ENCODE measurements at regions not wholly inside any gene's neighbourhood (a gene's known extent, or its start where the extent isn't known, plus 50 kb on each side); places are given as distances from the start of the nearest gene placed in this dataset.

- no peak for DNase-seq (ENCODE audit: low read depth in 1 of 2, low spot score in 1 of 2)
- no peaks in the 10 kb centered on the region for H3K27me3 ChIP-seq (ENCODE audit: insufficient read depth, poor library complexity, severe bottlenecking)
- no peak overlapping the region for H3K4me3 ChIP-seq (replicated peaks; ENCODE audit: insufficient read depth, low read length)
- no peak overlapping the region for H3K27ac ChIP-seq (replicated peaks)
- TF ChIP-seq SPI1 (IDR thresholded peaks at IDR 0.05; ENCODE audit: borderline replicate concordance, low read depth) = no peak
- no peak for TF ChIP-seq POLR2AphosphoS5 (IDR thresholded peaks at IDR 0.05; ENCODE audit: low read depth)
- TF ChIP-seq CTCF (IDR thresholded peaks at IDR 0.05; ENCODE audit: insufficient read depth, low read length) = no peak
- TF ChIP-seq GABPA (IDR thresholded peaks at IDR 0.05; ENCODE audit: low read depth) = no peak
- no peak for TF ChIP-seq REST (IDR thresholded peaks at IDR 0.05; ENCODE audit: insufficient replicate concordance, low read depth)
Measured at GRCh38 chr14:28941758-28942157, 175.2 kb downstream of the FOXG1 start.

- H3K27me3 ChIP-seq (ENCODE audit: insufficient read depth, poor library complexity, severe bottlenecking) = no peaks in the 10 kb centered on the region
- TF ChIP-seq CTCF (IDR thresholded peaks at IDR 0.05; ENCODE audit: insufficient read depth, low read length) (no peak), SPI1 (IDR thresholded peaks at IDR 0.05; ENCODE audit: borderline replicate concordance, low read depth) (no peak)
- DNase-seq (ENCODE audit: low read depth in 1 of 2, low spot score in 1 of 2) = no peak
- H3K27ac ChIP-seq (replicated peaks) = no peak overlapping the region
- H3K4me3 ChIP-seq (replicated peaks; ENCODE audit: insufficient read depth, low read length) = no peak overlapping the region
Measured at GRCh38 chr14:28944605-28945004, 178.0 kb downstream of the FOXG1 start.

- Histone ChIP-seq H3K4me3 (replicated peaks; ENCODE audit: insufficient read depth, low read length) (no peak overlapping the region), H3K27me3 (ENCODE audit: insufficient read depth, poor library complexity, severe bottlenecking) (no peaks in the 10 kb centered on the region), H3K27ac (replicated peaks) (no peak overlapping the region)
- no peak for DNase-seq (ENCODE audit: low read depth in 1 of 2, low spot score in 1 of 2)
- TF ChIP-seq REST (IDR thresholded peaks at IDR 0.05; ENCODE audit: insufficient replicate concordance, low read depth) (no peak), SPI1 (IDR thresholded peaks at IDR 0.05; ENCODE audit: borderline replicate concordance, low read depth) (no peak), POLR2AphosphoS5 (IDR thresholded peaks at IDR 0.05; ENCODE audit: low read depth) (no peak), CTCF (IDR thresholded peaks at IDR 0.05; ENCODE audit: insufficient read depth, low read length) (no peak), GABPA (IDR thresholded peaks at IDR 0.05; ENCODE audit: low read depth) (no peak)
Measured at GRCh38 chr14:28946267-28946666, 179.7 kb downstream of the FOXG1 start.

GRCh38 chr14:28949503-28949902, 182.9 kb downstream of the FOXG1 start:
- no peak for DNase-seq (ENCODE audit: low read depth in 1 of 2, low spot score in 1 of 2)
- no peaks in the 10 kb centered on the region for H3K27me3 ChIP-seq (ENCODE audit: insufficient read depth, poor library complexity, severe bottlenecking)
- TF ChIP-seq GABPA (IDR thresholded peaks at IDR 0.05; ENCODE audit: low read depth) (no peak), REST (IDR thresholded peaks at IDR 0.05; ENCODE audit: insufficient replicate concordance, low read depth) (no peak), SPI1 (IDR thresholded peaks at IDR 0.05; ENCODE audit: borderline replicate concordance, low read depth) (no peak), CTCF (IDR thresholded peaks at IDR 0.05; ENCODE audit: insufficient read depth, low read length) (no peak), POLR2AphosphoS5 (IDR thresholded peaks at IDR 0.05; ENCODE audit: low read depth) (no peak)
- no peak overlapping the region for H3K27ac ChIP-seq (replicated peaks)
- H3K4me3 ChIP-seq (replicated peaks; ENCODE audit: insufficient read depth, low read length) = no peak overlapping the region
